ENCODE measurements at regions not wholly inside any gene's neighbourhood (a gene's known extent, or its start where the extent isn't known, plus 50 kb on each side); places are given as distances from the start of the nearest gene placed in this dataset.

DNA sequence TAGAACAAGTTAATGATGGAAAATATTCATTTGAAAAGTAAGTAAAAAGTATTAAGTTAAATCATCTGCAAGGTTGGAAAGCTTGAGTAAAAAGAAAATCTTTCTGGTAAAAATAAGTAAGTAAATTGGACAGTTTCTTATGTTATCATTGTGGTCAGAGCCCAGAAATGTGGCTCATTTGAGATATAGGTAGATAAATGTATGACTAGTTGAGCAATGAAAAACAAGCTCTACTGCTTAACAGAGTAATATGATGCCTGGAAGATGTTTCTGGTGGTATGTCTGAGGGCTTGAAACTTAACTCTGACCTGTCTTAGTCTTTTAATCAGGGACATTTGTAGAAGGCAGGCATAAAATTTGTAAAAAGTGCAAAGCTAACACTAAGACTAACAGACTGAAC, 444.0 kb downstream of the MFSD1 start:
- Mint-ChIP-seq H3K27ac (ENCODE audit: unreplicated experiment) (no peak overlapping the region), H3K27me3 (ENCODE audit: unreplicated experiment) (peaks cover 5% of the 10 kb centered on the region), H3K4me3 (ENCODE audit: unreplicated experiment) (no peak overlapping the region), H3K4me1 (ENCODE audit: unreplicated experiment) (no peaks in the 10 kb centered on the region), H3K9me3 (ENCODE audit: unreplicated experiment) (peaks cover 2% of the 10 kb centered on the region), H3K36me3 (ENCODE audit: unreplicated experiment) (no peaks in the 10 kb centered on the region)
- DNase-seq (ENCODE audit: extremely low spot score, unreplicated experiment): no peak
- TF ChIP-seq, protein P1, sequence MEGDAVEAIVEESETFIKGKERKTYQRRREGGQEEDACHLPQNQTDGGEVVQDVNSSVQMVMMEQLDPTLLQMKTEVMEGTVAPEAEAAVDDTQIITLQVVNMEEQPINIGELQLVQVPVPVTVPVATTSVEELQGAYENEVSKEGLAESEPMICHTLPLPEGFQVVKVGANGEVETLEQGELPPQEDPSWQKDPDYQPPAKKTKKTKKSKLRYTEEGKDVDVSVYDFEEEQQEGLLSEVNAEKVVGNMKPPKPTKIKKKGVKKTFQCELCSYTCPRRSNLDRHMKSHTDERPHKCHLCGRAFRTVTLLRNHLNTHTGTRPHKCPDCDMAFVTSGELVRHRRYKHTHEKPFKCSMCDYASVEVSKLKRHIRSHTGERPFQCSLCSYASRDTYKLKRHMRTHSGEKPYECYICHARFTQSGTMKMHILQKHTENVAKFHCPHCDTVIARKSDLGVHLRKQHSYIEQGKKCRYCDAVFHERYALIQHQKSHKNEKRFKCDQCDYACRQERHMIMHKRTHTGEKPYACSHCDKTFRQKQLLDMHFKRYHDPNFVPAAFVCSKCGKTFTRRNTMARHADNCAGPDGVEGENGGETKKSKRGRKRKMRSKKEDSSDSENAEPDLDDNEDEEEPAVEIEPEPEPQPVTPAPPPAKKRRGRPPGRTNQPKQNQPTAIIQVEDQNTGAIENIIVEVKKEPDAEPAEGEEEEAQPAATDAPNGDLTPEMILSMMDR (IDR thresholded peaks at IDR 0.05): no peak

DNA sequence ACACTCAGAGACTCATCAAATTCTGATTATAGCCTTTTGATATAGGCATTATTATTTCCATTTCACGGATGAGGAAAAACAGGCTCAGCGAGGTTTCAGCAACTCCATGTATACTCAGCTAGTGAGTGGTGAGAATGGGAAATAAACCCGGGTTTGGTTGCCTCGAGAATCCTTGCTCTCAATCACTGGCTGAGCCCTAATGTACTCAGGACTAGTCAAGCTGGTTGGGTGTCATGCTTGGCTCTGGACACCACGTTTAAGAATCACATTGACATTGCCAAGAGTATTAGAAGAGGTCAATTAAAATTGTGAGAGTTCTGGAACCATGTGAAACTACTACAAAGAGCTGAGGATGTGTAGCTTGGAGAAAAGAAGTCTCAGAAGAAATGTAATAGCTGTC, 444.5 kb downstream of the MFSD1 start:
- TF ChIP-seq, protein P1 (IDR thresholded peaks at IDR 0.05): no peak
- H3K4me3 Mint-ChIP-seq (ENCODE audit: unreplicated experiment): no peak overlapping the region
- H3K9me3 Mint-ChIP-seq (ENCODE audit: unreplicated experiment): peaks cover 3% of the 10 kb centered on the region
- H3K36me3 Mint-ChIP-seq (ENCODE audit: unreplicated experiment): no peaks in the 10 kb centered on the region
- no peak overlapping the region for H3K27ac Mint-ChIP-seq (ENCODE audit: unreplicated experiment)
- peaks cover 5% of the 10 kb centered on the region for H3K27me3 Mint-ChIP-seq (ENCODE audit: unreplicated experiment)
- no peak for DNase-seq (ENCODE audit: extremely low spot score, unreplicated experiment)
- no peaks in the 10 kb centered on the region for H3K4me1 Mint-ChIP-seq (ENCODE audit: unreplicated experiment)

DNA sequence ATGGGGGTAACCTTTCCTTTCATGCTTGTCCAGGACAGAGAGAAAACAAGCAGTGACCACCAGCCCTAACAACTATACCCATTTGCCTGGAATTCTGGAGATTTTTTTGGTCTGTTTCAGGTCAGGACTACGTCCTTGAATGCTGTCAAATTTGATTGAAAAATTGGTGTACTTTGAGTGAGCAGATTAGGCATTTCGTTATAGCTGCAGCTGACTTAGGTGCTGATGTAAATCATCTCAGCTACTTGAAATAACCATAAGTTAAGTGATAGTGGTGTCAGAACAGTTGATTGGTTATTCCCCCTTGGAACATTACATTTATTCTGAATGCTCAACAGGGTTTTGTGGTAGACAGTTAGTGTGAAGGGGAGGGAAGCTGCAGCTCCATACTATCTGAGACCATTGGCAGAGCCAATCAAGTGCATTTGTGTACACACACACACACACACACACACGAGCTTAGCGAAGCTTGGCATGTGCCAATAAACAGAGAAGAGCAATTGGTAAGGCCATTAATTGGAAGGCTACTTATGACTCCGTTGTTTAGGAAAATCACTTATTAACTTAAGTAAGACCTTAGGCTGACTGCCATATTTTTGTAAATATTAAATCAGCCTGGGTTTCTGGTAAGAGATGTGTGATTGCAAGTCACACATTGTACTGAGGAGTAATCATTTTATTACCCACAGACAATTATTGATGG, 447.8 kb downstream of the MFSD1 start:
- Mint-ChIP-seq H3K4me3 (ENCODE audit: unreplicated experiment) (no peak overlapping the region), H3K27ac (ENCODE audit: unreplicated experiment) (no peak overlapping the region), H3K36me3 (ENCODE audit: unreplicated experiment) (no peaks in the 10 kb centered on the region), H3K4me1 (ENCODE audit: unreplicated experiment) (no peaks in the 10 kb centered on the region), H3K9me3 (ENCODE audit: unreplicated experiment) (peaks cover 15% of the 10 kb centered on the region), H3K27me3 (ENCODE audit: unreplicated experiment) (peaks cover 2% of the 10 kb centered on the region)
- TF ChIP-seq, protein P1 (IDR thresholded peaks at IDR 0.05): no peak
- no peak for DNase-seq (ENCODE audit: extremely low spot score, unreplicated experiment)

DNA sequence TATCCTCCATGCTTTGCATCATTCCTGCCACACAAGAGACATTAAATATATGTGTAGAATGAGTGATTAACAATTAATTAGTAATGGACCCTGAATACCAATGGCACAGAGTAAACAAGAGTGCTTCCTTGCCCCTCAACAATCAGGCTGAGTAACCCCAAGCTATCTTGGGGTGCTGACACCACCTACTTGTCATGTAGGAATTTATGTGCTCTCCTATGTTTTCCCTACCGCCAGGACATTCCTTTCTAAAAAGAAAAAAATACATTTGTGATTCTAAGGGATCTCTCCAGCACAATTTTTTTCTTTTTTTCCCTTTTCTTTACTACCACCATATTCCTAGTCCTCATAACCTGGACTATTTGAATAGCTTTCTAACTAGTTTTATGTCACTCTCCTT, 449.1 kb downstream of the MFSD1 start:
- H3K27me3 Mint-ChIP-seq (ENCODE audit: unreplicated experiment): peaks cover 9% of the 10 kb centered on the region

DNA sequence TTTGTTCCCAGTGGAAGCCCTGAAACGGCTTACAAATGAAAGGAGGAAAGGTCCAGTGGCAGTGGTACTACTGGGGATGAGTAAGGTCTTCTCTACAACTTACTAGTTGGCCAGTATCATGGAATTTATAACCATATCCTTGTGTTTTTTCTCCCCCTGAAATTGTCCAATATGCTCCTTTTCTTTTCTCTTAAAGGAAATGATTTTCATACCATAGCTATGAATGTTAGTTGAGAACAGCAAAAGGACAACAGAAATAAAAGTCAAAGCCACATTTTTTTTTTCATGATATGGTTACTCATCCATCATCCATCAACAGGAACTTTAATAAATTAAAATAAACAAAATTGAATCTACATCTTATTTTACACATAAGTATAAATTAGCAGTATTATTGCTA, 450.4 kb downstream of the MFSD1 start:
- Mint-ChIP-seq H3K9me3 (ENCODE audit: unreplicated experiment) (peaks cover 15% of the 10 kb centered on the region), H3K27ac (ENCODE audit: unreplicated experiment) (no peak overlapping the region), H3K36me3 (ENCODE audit: unreplicated experiment) (no peaks in the 10 kb centered on the region), H3K4me1 (ENCODE audit: unreplicated experiment) (no peaks in the 10 kb centered on the region), H3K27me3 (ENCODE audit: unreplicated experiment) (peaks cover 14% of the 10 kb centered on the region), H3K4me3 (ENCODE audit: unreplicated experiment) (no peak overlapping the region)
- no peak for DNase-seq (ENCODE audit: extremely low spot score, unreplicated experiment)
- TF ChIP-seq, protein P1 (IDR thresholded peaks at IDR 0.05): no peak

More for the DNA sequence above, 449.1 kb downstream of the MFSD1 start:
- peaks cover 15% of the 10 kb centered on the region for H3K9me3 Mint-ChIP-seq (ENCODE audit: unreplicated experiment)
- TF ChIP-seq, protein P1 (IDR thresholded peaks at IDR 0.05): no peak
- H3K27ac Mint-ChIP-seq (ENCODE audit: unreplicated experiment): no peak overlapping the region
- DNase-seq (ENCODE audit: extremely low spot score, unreplicated experiment): no peak
- no peak overlapping the region for H3K4me3 Mint-ChIP-seq (ENCODE audit: unreplicated experiment)
- no peaks in the 10 kb centered on the region for H3K4me1 Mint-ChIP-seq (ENCODE audit: unreplicated experiment)
- no peaks in the 10 kb centered on the region for H3K36me3 Mint-ChIP-seq (ENCODE audit: unreplicated experiment)
